HL-60 (cell line): ENCODE measurements at regions not wholly inside any gene's neighbourhood (a gene's known extent, or its start where the extent isn't known, plus 50 kb on each side); places are given as distances from the start of the nearest gene placed in this dataset.
"Not testable (repeated sequence)": the region's sequence is repeated elsewhere in the genome, so short reads cannot be mapped to it uniquely, and the experiment has no call there.

ENCODE experiments used
- DNase-seq, 2 experiments: peaks; one replicate each; pipeline ENCODE4 v3.0.0-alpha.2; 2010 to 2020; ENCODE audit warnings: low read depth in 1 of 2, low spot score in 1 of 2
- H3K27ac ChIP-seq: fragments of 250-450 bp; sonication (Bioruptor Pico); replicated peaks from 2 replicates; pipeline ENCODE4 v1.5.1; 2020; ENCODE audit warnings: mild to moderate bottlenecking, moderate library complexity
- H3K27me3 ChIP-seq: fragments of 250-450 bp; sonication (Bioruptor Pico); 2 replicates; pipeline ENCODE4 v1.5.1; 2021; ENCODE audit warnings: mild to moderate bottlenecking, moderate library complexity; ENCODE audit not compliant: insufficient read depth, poor library complexity, severe bottlenecking
- H3K4me3 ChIP-seq: replicated peaks from 2 replicates; pipeline ENCODE4 v1.5.1; 2011; ENCODE audit warnings: mild to moderate bottlenecking, control low read depth, low read length; ENCODE audit not compliant: insufficient read depth

- not testable (repeated sequence) for DNase-seq, H3K4me3 ChIP-seq, H3K27me3 ChIP-seq, H3K27ac ChIP-seq
These were observed 128.4 kb downstream of the POTEG start for GRCh38 chr14:19305776-19306175.

- not testable (repeated sequence) for H3K27me3 ChIP-seq, H3K27ac ChIP-seq, DNase-seq, H3K4me3 ChIP-seq
These were observed 127.7 kb downstream of the POTEG start for GRCh38 chr14:19306405-19306804.

GRCh38 chr14:19311023-19311422 lies 123.1 kb downstream of the POTEG start:
- not testable (repeated sequence) for H3K27me3 ChIP-seq, H3K27ac ChIP-seq, DNase-seq, H3K4me3 ChIP-seq

- DNase-seq, H3K4me3 ChIP-seq, H3K27me3 ChIP-seq, H3K27ac ChIP-seq: not testable (repeated sequence)
These were observed 103.5 kb downstream of the POTEG start for GRCh38 chr14:19330678-19331077.

- H3K4me3 ChIP-seq: 0 out of 2 replicates have a peak overlapping the region, but pooled peaks have one; percentile 23
- DNase-seq, H3K27me3 ChIP-seq, H3K27ac ChIP-seq: not testable (repeated sequence)
These were observed 96.7 kb downstream of the POTEG start for GRCh38 chr14:19337232-19338059.

GRCh38 chr14:19338060-19338372 lies 96.1 kb downstream of the POTEG start:
- not testable (repeated sequence) for H3K27me3 ChIP-seq, DNase-seq, H3K27ac ChIP-seq
- H3K4me3 ChIP-seq: 0 out of 2 replicates have a peak overlapping the region, but pooled peaks have one; percentile 23

- not testable (repeated sequence) for H3K27ac ChIP-seq, H3K27me3 ChIP-seq, H3K4me3 ChIP-seq, DNase-seq
These were observed 93.2 kb downstream of the POTEG start for GRCh38 chr14:19340976-19341375.

- not testable (repeated sequence) for H3K27me3 ChIP-seq, H3K27ac ChIP-seq, DNase-seq, H3K4me3 ChIP-seq
These were observed 92.5 kb downstream of the POTEG start for GRCh38 chr14:19341627-19342026.

- not testable (repeated sequence) for H3K27me3 ChIP-seq, H3K27ac ChIP-seq, H3K4me3 ChIP-seq
- peak in 1 of 2 experiments; percentile 7 for DNase-seq
These were observed 89.9 kb downstream of the POTEG start for GRCh38 chr14:19344261-19344660.

GRCh38 chr14:19344689-19345088 lies 89.5 kb downstream of the POTEG start:
- not testable (repeated sequence) for DNase-seq, H3K27me3 ChIP-seq, H3K27ac ChIP-seq, H3K4me3 ChIP-seq

GRCh38 chr14:19345298-19345911 lies 88.7 kb downstream of the POTEG start:
- DNase-seq, H3K27me3 ChIP-seq, H3K4me3 ChIP-seq, H3K27ac ChIP-seq: not testable (repeated sequence)

GRCh38 chr14:19346074-19346480 lies 88.1 kb downstream of the POTEG start:
- H3K27ac ChIP-seq, H3K4me3 ChIP-seq, DNase-seq, H3K27me3 ChIP-seq: not testable (repeated sequence)

GRCh38 chr14:19346636-19347035 lies 87.5 kb downstream of the POTEG start:
- not testable (repeated sequence) for H3K27me3 ChIP-seq, H3K27ac ChIP-seq, DNase-seq

GRCh38 chr14:19347112-19347511 lies 87.0 kb downstream of the POTEG start:
- H3K27ac ChIP-seq, DNase-seq, H3K4me3 ChIP-seq, H3K27me3 ChIP-seq: not testable (repeated sequence)

More at GRCh38 chr14:19346636-19347035, 87.5 kb downstream of the POTEG start:
- not testable (repeated sequence) for H3K4me3 ChIP-seq
